Endodermal cell (in vitro differentiated cells): ENCODE measurements at regions not wholly inside any gene's neighbourhood (a gene's known extent, or its start where the extent isn't known, plus 50 kb on each side); places are given as distances from the start of the nearest gene placed in this dataset.

ENCODE experiments used
- DNase-seq: peaks from one replicate; pipeline ENCODE4 v3.0.0-alpha.2; 2017
- H3K27ac ChIP-seq: 2 replicates; pipeline ENCODE4 v1.5.1; 2013; ENCODE audit warnings: mild to moderate bottlenecking, low read depth, low read length, moderate library complexity
- H3K27me3 ChIP-seq: 2 replicates; pipeline ENCODE4 v1.6.1; 2013; ENCODE audit warnings: mild to moderate bottlenecking, low read length, moderate library complexity; ENCODE audit not compliant: insufficient read depth, control insufficient read depth, poor library complexity, severe bottlenecking
- H3K36me3 ChIP-seq: 2 replicates; pipeline ENCODE4 v1.7.0; 2013; ENCODE audit warnings: mild to moderate bottlenecking, low read length, moderate library complexity; ENCODE audit not compliant: control insufficient read depth, insufficient read depth
- H3K4me1 ChIP-seq: one replicate; pipeline ENCODE4 v1.7.0; 2013; ENCODE audit warnings: low read length; ENCODE audit not compliant: control insufficient read depth, insufficient read depth
- H3K4me3 ChIP-seq: 2 replicates; pipeline ENCODE4 v1.5.1; 2013; ENCODE audit warnings: mild to moderate bottlenecking, low read length, moderate library complexity
- H3K9ac ChIP-seq: 2 replicates; pipeline ENCODE4 v1.6.1; 2013; ENCODE audit warnings: mild to moderate bottlenecking, low read length, moderate library complexity; ENCODE audit not compliant: poor library complexity, severe bottlenecking; ENCODE audit errors: extremely low read depth
- H3K9me3 ChIP-seq: 2 replicates; pipeline ENCODE4 v1.6.1; 2013; ENCODE audit warnings: mild to moderate bottlenecking, low read length, moderate library complexity; ENCODE audit not compliant: control insufficient read depth
- H3K27ac Mint-ChIP-seq: 2 replicates; pipeline ENCODE4 v1.8.0; 2020; ENCODE audit warnings: mixed read lengths
- H3K27me3 Mint-ChIP-seq: 2 replicates; pipeline ENCODE4 v1.8.0; 2021; ENCODE audit warnings: mild to moderate bottlenecking, mixed read lengths; ENCODE audit not compliant: insufficient read depth
- H3K36me3 Mint-ChIP-seq: 2 replicates; pipeline ENCODE4 v1.8.0; 2020; ENCODE audit warnings: low read depth, mixed read lengths
- H3K4me1 Mint-ChIP-seq: 2 replicates; pipeline ENCODE4 v1.8.0; 2020; ENCODE audit warnings: mixed read lengths
- H3K4me3 Mint-ChIP-seq: 2 replicates; pipeline ENCODE4 v1.8.0; 2020; ENCODE audit warnings: mild to moderate bottlenecking, moderate library complexity, mixed read lengths
- H3K9me3 Mint-ChIP-seq: 2 replicates; pipeline ENCODE4 v1.8.0; 2020; ENCODE audit warnings: mild to moderate bottlenecking, mixed read lengths
- WGBS, 2 experiments: methylation state at CpG; one replicate each; pipeline versions ENCODE4 v1.1.5 to v1.1.7; 2013; ENCODE audit warnings: missing lambda C conversion rate in 2 of 2, mixed read lengths in 1 of 2; ENCODE audit not compliant: insufficient coverage in 1 of 2, insufficient read length in 1 of 2; 5-methylcytosine and 5-hydroxymethylcytosine counted together
- TF ChIP-seq, protein P1 (sequence below): fragments of 200-600 bp; sonication (generic); conservative IDR thresholded peaks from 2 replicates; pipeline ENCODE4 v1.5.0; 2021; ENCODE audit warnings: antibody characterized with exemption, mild to moderate bottlenecking

DNA sequence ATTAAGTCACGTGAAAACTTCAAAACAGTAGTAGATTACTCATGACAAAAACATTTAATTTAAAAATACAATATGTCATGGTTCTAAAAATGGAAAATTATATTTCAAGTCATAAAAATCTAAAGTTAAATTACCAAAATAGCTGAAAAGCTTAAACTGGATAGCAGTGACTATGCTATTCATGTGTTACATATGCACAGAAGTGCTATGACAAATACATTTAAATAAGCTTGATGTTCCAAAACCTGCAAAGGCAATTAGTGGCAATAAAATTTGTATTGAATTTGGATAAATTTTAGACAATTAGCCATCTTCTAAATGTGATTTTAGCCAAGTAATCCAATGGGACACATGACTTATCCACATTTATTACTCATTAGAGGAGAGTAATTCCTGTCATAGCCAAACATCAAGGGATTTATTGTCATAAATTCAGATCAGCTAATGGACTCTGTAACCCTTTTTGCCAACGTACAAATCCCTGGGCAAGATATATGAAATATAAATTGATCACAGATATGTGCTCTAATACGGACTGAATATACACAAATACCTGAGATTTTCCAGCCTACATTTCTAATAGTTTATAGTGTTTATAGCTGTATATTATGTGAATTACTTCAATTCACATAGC, 419.4 kb downstream of the ISL1 start:
- no peaks in the 10 kb centered on the region for H3K4me1 ChIP-seq
- TF ChIP-seq, protein P1, sequence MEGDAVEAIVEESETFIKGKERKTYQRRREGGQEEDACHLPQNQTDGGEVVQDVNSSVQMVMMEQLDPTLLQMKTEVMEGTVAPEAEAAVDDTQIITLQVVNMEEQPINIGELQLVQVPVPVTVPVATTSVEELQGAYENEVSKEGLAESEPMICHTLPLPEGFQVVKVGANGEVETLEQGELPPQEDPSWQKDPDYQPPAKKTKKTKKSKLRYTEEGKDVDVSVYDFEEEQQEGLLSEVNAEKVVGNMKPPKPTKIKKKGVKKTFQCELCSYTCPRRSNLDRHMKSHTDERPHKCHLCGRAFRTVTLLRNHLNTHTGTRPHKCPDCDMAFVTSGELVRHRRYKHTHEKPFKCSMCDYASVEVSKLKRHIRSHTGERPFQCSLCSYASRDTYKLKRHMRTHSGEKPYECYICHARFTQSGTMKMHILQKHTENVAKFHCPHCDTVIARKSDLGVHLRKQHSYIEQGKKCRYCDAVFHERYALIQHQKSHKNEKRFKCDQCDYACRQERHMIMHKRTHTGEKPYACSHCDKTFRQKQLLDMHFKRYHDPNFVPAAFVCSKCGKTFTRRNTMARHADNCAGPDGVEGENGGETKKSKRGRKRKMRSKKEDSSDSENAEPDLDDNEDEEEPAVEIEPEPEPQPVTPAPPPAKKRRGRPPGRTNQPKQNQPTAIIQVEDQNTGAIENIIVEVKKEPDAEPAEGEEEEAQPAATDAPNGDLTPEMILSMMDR, result no peak
- peaks cover 2% of the 10 kb centered on the region for H3K4me1 Mint-ChIP-seq
- no peaks in the 10 kb centered on the region for H3K36me3 Mint-ChIP-seq
- no peaks in the 10 kb centered on the region for H3K27me3 Mint-ChIP-seq
- no peak overlapping the region for H3K9ac ChIP-seq
- no peak overlapping the region for H3K4me3 Mint-ChIP-seq
- H3K9me3 ChIP-seq, result no peaks in the 10 kb centered on the region
- no peak overlapping the region for H3K4me3 ChIP-seq
- no peak for DNase-seq
- H3K36me3 ChIP-seq, result no peaks in the 10 kb centered on the region
- H3K27ac ChIP-seq, result no peak overlapping the region
- H3K9me3 Mint-ChIP-seq, result peaks cover 1% of the 10 kb centered on the region
- 89 to 100% methylated on average over 1 to 2 of the region's 3 CpGs for WGBS, 2 experiments
- no peaks in the 10 kb centered on the region for H3K27me3 ChIP-seq
- no peak overlapping the region for H3K27ac Mint-ChIP-seq

DNA sequence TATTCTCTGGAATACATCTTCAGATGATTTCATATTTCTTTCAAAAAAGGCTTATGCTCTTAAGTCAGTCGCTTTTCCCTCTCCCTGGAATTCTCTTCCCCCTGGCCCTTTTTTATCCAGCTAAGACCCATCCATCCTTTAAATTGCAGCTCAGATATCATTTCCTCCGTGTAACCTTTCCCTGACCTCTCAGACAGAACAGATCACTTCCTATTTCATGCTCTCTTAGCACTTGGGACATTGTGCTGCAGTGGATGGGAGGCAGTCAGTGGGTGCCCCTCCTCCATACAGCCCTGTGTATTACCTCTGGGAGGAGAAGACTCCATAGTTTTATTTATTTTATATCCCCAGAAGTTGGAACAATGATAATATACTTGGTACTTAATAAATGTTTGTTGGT, 423.4 kb downstream of the ISL1 start:
- H3K27ac Mint-ChIP-seq, result no peak overlapping the region
- H3K27me3 ChIP-seq, result no peaks in the 10 kb centered on the region
- peaks cover 2% of the 10 kb centered on the region for H3K4me1 Mint-ChIP-seq
- H3K36me3 Mint-ChIP-seq, result no peaks in the 10 kb centered on the region
- no peak overlapping the region for H3K4me3 Mint-ChIP-seq
- H3K27me3 Mint-ChIP-seq, result no peaks in the 10 kb centered on the region
- H3K4me1 ChIP-seq, result no peaks in the 10 kb centered on the region
- WGBS, 2 experiments, result 85 to 100% methylated on average over 1 to 2 of the region's 2 CpGs
- H3K27ac ChIP-seq, result no peak overlapping the region
- H3K9me3 ChIP-seq, result no peaks in the 10 kb centered on the region
- H3K9ac ChIP-seq, result no peak overlapping the region
- H3K4me3 ChIP-seq, result no peak overlapping the region
- no peaks in the 10 kb centered on the region for H3K36me3 ChIP-seq
- TF ChIP-seq, protein P1, result no peak
- H3K9me3 Mint-ChIP-seq, result no peaks in the 10 kb centered on the region
- no peak for DNase-seq

DNA sequence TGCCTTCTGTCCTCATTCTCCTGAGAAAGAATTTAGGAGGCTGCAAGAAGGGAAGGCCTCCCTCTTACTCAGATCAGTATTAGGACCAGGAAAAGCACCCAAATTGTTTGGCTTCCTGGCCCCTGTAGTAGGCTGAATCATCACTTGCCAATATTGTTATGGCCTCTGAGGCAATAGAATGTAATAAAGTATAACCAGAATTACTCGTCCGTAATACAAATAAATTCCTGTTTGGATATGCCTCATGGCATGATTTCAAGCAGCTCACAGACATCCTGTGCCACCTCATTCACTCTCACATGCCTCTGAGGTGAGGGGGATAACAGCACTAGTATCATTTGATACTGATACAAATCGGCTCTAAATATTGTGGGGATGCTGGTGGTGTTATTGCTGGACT, 427.3 kb downstream of the ISL1 start:
- H3K36me3 ChIP-seq, result no peaks in the 10 kb centered on the region
- H3K4me1 ChIP-seq, result no peaks in the 10 kb centered on the region
- no peak overlapping the region for H3K4me3 Mint-ChIP-seq
- H3K36me3 Mint-ChIP-seq, result no peaks in the 10 kb centered on the region
- H3K27me3 ChIP-seq, result no peaks in the 10 kb centered on the region
- H3K4me1 Mint-ChIP-seq, result no peaks in the 10 kb centered on the region
- H3K27ac ChIP-seq, result no peak overlapping the region
- no peak overlapping the region for H3K27ac Mint-ChIP-seq
- no peaks in the 10 kb centered on the region for H3K9me3 ChIP-seq
- no peaks in the 10 kb centered on the region for H3K27me3 Mint-ChIP-seq
- no peaks in the 10 kb centered on the region for H3K9me3 Mint-ChIP-seq
- no peak for DNase-seq
- no peak overlapping the region for H3K9ac ChIP-seq
- 50 to 61% methylated on average over 2 to 3 of the region's 3 CpGs for WGBS, 2 experiments
- H3K4me3 ChIP-seq, result no peak overlapping the region
- TF ChIP-seq, protein P1, result no peak
